ENCODE measurements at regions not wholly inside any gene's neighbourhood (a gene's known extent, or its start where the extent isn't known, plus 50 kb on each side); places are given as distances from the start of the nearest gene placed in this dataset.

GRCh38 chr17:10987786-10988185 lies 149.9 kb upstream of the PIRT start:
- no peak for DNase-seq (ENCODE audit: low read depth in 3 of 3, low spot score in 2 of 3)

DNA sequence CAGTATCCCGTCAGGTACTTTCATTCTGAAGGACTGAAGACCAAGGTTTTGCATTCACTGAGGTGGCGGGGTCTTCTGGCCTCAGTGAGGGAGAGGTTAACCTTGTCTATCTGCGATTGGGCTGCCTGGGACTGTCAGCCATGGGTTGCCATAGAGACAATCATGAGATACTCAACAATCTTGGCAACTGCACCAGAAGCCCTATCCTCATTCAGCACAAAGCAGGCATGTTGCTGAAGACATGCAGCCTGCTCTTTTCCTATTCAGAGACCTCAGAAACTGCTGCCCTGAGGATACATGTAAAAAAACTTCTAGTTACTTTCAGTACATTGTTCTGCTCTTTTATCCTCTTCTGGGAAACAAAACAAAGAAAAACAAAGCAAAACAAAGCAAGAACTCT lies 146.3 kb upstream of the PIRT start:
- DNase-seq (ENCODE audit: low read depth in 3 of 3, low spot score in 2 of 3): no peak

GRCh38 chr17:10976401-10976800 lies 138.5 kb upstream of the PIRT start:
- no peak for DNase-seq (ENCODE audit: low read depth in 3 of 3, low spot score in 2 of 3)

DNA sequence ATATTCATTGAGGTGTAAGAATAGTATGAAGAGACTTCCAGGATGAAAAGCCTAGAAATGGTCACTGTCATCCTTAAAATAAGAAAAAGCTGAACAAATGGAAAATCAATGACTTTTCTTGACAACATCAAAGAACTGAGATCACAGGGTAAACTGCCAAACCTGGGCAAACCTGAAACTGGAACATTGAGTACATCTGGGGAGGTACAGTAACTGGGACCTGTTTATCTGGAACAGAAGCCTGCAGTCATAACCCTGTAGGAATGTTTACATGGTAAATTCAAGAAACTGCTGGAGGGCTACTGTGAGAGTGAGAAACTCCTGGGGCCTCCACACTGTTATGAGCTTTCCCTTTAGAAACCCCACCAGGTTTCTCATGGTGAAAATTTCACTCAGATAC lies 130.1 kb upstream of the PIRT start:
- no peak for DNase-seq (ENCODE audit: low read depth in 3 of 3, low spot score in 2 of 3)

GRCh38 chr17:10956821-10957220 lies 118.9 kb upstream of the PIRT start:
- DNase-seq (ENCODE audit: low read depth in 3 of 3, low spot score in 2 of 3): no peak

DNA sequence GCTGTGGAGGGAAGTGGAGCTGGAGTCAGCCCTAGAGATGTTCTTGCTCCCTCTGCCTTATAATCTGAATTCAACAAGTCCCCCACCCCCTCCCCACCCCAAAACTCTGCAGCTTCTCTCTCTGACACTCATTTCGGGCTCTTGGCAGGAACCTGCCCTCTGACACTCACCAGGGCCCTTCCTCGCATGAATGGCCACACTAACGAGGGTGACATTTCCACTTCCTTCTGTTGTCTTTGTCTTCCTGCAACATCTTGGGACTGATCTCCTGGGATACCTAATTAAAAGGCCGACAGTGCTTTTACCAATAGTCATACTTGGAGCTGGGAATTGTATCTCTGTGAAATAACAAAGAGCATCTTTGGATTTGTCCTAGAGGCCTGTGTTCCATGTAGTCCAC lies 106.9 kb upstream of the PIRT start:
- no peak for DNase-seq (ENCODE audit: low read depth in 3 of 3, low spot score in 2 of 3)

DNA sequence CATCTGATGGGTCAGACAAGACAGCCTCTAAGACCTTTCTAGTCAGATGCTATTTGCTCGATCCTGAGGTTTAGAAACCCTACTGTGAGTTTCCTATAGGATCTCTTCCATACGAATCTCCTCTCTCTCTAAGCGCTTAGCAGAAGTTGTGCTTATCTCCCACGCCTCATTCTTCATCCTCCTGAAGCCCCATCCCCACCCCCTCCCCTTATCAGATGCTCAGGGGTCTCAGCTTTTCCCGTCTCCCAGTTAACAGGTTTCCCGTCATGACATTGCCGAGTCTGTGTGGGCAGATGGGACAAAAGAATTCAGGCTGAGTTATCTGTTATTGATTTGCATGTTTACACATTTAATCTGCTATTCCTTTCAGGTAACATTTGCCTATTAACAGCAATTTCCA lies 99.0 kb upstream of the PIRT start:
- DNase-seq (ENCODE audit: low read depth in 3 of 3, low spot score in 2 of 3): no peak

DNA sequence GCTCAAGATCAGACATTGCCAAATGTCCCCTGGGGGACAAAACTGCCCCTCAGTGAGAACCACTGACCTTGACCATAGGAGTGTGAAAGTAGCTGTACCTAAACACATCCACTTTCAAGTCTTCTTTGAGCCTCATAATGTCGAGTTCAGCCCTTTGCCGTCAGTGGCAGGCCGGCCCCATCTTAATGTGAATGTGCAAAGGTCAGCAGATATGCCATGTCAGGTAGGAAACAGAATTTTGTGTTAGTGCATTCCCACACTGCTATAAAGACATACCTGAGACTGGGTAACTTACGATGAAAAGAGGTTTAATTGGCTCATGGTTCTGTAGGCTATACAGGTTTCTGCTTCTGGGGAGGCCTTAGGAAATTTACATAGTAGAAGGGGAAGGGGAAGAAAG lies 95.1 kb upstream of the PIRT start:
- DNase-seq (ENCODE audit: low read depth in 3 of 3, low spot score in 2 of 3): no peak

GRCh38 chr17:10931133-10931532 lies 93.2 kb upstream of the PIRT start:
- no peak for DNase-seq (ENCODE audit: low read depth in 3 of 3, low spot score in 2 of 3)

- no peak for DNase-seq (ENCODE audit: low read depth in 3 of 3, low spot score in 2 of 3)
Measured at GRCh38 chr17:10927712-10928111, 89.8 kb upstream of the PIRT start.

- DNase-seq (ENCODE audit: low read depth in 3 of 3, low spot score in 2 of 3): no peak
Measured at GRCh38 chr17:10920558-10921108, 82.7 kb upstream of the PIRT start.

DNA sequence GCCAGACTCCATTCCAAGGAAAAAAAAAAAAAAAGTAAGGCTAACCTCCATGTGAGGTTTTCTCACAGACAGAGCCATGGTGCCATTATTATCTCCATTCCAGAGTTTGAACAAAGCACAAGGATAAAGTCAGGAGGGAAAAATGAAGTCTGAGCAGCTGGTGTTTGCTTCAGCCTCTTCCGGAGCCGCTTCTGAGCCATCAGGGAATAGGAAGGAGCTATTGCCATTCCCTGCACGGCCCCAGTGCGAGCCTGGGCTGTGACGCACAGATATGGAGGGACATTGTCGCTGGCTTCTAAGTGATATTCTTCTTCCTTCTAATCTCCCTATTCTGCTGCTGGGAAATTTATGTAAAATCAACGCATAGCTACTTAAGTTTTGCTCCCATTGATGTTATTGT lies 69.5 kb upstream of the PIRT start:
- no peak for DNase-seq (ENCODE audit: low read depth in 3 of 3, low spot score in 2 of 3)

DNA sequence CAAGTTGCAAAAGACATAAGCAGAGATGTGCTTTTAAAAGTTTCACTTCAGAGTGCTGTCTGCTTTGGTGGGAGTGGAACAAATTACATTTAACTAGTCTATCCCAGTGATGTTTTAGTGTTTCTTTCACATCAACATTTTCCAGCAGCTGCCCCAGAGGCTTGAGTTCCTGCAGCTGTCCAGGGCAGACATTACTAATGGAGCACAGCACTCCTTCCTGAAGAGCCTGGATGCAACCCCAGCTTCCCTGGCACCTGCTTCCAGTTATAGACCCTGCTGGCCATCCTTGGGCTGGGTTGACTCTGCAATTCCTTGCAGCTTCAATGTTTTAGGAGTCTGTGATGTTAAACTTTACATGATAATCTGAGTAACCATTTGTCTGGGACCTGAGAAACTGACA lies 61.4 kb upstream of the PIRT start:
- DNase-seq (ENCODE audit: low read depth in 3 of 3, low spot score in 2 of 3): no peak

- DNase-seq (ENCODE audit: low read depth in 3 of 3, low spot score in 2 of 3): no peak
Measured at GRCh38 chr17:10894220-10894619, 56.3 kb upstream of the PIRT start.

- DNase-seq (ENCODE audit: low read depth in 3 of 3, low spot score in 2 of 3): no peak
Measured at GRCh38 chr17:10888858-10889257, 51.0 kb upstream of the PIRT start.
